GM12891 (cell line): ENCODE measurements at regions not wholly inside any gene's neighbourhood (a gene's known extent, or its start where the extent isn't known, plus 50 kb on each side); places are given as distances from the start of the nearest gene placed in this dataset.

Experiments used
- POLR2A ChIP-seq: IDR thresholded peaks from 2 replicates; pipeline ENCODE4 v1.6.1; 2011; ENCODE audit warnings: low read depth, low read length, control low read depth
- POLR2AphosphoS5 ChIP-seq: IDR thresholded peaks from 2 replicates; pipeline ENCODE4 v1.6.1; 2011; ENCODE audit warnings: low read depth, low read length, control low read depth
- SPI1 ChIP-seq: IDR thresholded peaks from 2 replicates; pipeline ENCODE4 v1.6.1; 2011; ENCODE audit warnings: low read depth, low read length, control low read depth
- TAF1 ChIP-seq: IDR thresholded peaks from 2 replicates; pipeline ENCODE4 v1.6.1; 2011; ENCODE audit warnings: low read depth, low read length, control low read depth

DNA sequence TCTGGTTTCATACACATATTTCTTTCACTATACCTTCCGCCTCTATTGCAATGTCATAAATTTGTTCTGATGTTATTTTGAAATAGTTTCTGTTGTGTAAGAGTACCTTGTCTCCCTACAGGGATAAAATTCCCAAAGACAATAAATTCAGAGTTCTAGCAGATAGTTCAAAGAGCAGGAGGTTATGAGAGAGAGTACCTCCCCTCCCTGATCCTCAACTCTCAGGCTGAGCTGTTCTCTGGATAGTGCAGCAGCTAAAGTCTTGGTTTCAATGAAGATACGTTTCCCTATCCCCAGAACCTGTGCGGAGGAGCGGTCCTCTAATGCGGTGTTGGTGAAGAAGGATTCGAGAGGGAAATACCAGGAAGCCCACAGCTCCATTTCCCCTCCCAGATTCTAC is 190.2 kb upstream of the CPHXL start:
- TF ChIP-seq TAF1 (no peak), POLR2A (no peak), POLR2AphosphoS5 (no peak), SPI1 (no peak)
